H1 (cell line): ENCODE measurements at regions not wholly inside any gene's neighbourhood (a gene's known extent, or its start where the extent isn't known, plus 50 kb on each side); places are given as distances from the start of the nearest gene placed in this dataset.

Experiments used
- ASH2L ChIP-seq: fragments of 200-600, 300-600 bp; sonication (generic); IDR thresholded peaks from one replicate; pipeline ENCODE4 v1.7.1; 2017; ENCODE audit warnings: low read length
- EZH2 ChIP-seq: fragments of 200-600 bp; sonication (generic); IDR thresholded peaks from 2 replicates; pipeline ENCODE4 v1.7.1; 2012; ENCODE audit warnings: low read depth, mild to moderate bottlenecking, moderate library complexity, low read length, inconsistent platforms; ENCODE audit not compliant: severe bottlenecking
- HDAC2 ChIP-seq, 2 experiments: fragments of 300-600 bp in 1 of 2; sonication (generic) in 1 of 2; IDR thresholded peaks; 2 replicates each; pipeline ENCODE4 v1.6.1; 2011 to 2012; ENCODE audit warnings: low read depth in 2 of 2, low read length in 2 of 2, mild to moderate bottlenecking in 2 of 2, moderate library complexity in 2 of 2, borderline replicate concordance in 1 of 2, inconsistent platforms in 1 of 2
- HDAC6 ChIP-seq: IDR thresholded peaks from one replicate; pipeline ENCODE4 v1.7.1; 2012; ENCODE audit warnings: low read depth, mild to moderate bottlenecking, inconsistent platforms, low read length, moderate library complexity
- NANOG ChIP-seq: IDR thresholded peaks from 2 replicates; pipeline ENCODE4 v1.6.1; 2011; ENCODE audit warnings: low read length, low read depth, mild to moderate bottlenecking, inconsistent platforms; ENCODE audit not compliant: insufficient read depth, poor library complexity, severe bottlenecking
- TAF7 ChIP-seq: optimal IDR thresholded peaks from 2 replicates; pipeline ENCODE3; 2011; ENCODE audit warnings: low read depth, mild to moderate bottlenecking, inconsistent platforms, low read length, moderate library complexity, borderline replicate concordance
- TF ChIP-seq, protein P1 (sequence below): IDR thresholded peaks from 2 replicates; pipeline ENCODE4 v1.6.1; 2012; ENCODE audit warnings: inconsistent platforms

DNA sequence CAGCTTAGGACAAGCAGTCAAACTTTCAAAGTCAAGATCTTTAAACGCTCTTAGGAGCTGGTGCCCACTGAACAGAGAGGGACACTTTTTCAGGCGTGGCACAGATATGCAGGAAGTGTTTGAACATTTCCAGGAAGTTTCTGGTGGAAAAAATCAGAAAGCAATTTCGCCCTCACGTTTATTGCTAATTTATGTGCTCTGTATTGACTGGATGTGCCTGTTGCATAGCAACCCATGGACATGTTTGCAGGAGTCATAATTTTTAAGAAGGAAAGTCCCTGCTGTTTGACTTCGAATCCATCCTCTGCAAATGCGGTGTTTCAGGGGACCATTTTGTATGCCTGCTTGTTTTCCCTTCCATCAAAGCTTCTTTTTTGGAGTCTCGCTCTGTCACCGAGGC is 239.9 kb upstream of the IRF2BP2 start (continued):
- TF ChIP-seq HDAC2 (IDR thresholded peaks at IDR 0.05; ENCODE audit: borderline replicate concordance in 1 of 2, low read depth in 2 of 2, low read length in 2 of 2) (no peak), NANOG (no peak), TAF7 (no peak), EZH2 (no peak), ASH2L (no peak), HDAC6 (no peak)
- TF ChIP-seq, protein P1, sequence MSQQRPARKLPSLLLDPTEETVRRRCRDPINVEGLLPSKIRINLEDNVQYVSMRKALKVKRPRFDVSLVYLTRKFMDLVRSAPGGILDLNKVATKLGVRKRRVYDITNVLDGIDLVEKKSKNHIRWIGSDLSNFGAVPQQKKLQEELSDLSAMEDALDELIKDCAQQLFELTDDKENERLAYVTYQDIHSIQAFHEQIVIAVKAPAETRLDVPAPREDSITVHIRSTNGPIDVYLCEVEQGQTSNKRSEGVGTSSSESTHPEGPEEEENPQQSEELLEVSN = no peak
